ENCODE measurements at regions not wholly inside any gene's neighbourhood (a gene's known extent, or its start where the extent isn't known, plus 50 kb on each side); places are given as distances from the start of the nearest gene placed in this dataset.

DNA sequence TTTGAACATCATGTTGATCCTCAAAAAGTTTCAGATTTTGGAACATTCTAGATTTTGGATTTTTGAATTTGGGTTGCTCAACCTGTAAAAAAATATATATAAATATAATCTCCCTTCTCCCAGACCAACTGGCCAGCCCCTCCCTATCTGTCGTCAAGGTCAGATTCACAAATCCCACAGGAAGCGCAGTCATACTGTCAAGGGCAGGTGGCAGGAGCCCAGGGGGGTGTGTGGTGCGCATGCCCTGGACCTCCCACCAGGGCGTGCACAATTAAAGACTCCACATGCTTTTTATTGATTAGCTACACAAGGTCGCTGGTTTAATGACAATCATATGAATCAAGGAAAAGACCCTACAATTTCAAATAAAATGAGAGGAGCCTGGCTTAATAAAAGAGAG, 77.0 kb upstream of the EEPD1 start:
- DNase-seq: no peak

DNA sequence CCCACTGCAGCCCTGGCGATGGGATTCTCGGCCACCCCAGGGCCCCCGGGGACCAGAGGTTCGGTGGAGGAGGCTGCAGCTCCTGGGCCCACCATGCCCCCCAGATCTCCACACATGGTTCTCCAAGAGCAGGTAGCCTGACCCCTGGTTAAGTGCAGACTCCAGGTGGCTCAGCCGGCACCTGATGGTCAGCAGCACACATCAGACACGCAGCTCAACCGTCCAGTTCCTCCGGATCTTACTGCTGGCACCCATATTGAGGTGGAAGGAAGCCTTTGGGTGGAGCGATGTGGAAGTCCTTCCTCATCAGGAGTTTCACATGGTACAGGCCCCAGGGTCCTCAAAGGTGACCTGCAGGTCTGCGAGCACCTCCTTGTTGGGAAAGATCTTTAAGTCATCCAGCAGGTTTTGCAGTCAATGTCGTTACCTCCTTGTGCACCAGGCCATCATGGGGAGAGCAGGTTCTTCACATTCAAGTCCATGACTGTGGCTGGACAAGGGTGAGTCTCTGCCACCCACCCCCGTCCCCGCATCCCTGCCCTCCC, 74.2 kb upstream of the EEPD1 start:
- no peak for DNase-seq

DNA sequence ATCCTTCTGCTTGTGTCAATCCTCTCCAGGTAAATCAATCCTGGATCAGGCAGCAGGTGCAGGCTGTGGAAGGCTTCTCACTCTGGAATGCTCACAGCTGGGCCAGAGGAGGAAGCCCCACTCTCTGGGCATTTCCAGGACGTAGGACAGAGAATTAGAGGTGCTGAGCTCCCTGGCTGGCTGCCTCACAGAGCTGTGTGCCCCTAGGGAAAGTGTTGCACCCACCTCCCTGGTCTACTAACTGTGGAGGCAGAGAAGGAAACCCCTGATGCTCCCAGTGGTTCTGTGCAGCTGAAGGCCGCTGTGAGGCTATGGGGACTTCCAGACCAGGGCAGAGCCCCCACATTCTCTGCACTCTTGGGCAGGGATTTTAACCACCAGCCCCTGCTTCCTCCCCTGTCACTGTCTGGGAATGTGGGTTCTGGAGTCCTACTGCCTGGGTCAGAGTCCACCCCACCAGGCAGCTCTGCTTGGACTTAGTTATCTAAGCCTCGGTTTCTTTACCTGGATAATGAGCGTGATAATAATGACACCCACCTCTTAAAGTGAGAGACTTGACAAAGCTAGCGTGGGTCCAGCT, 73.5 kb upstream of the EEPD1 start:
- no peak for DNase-seq

DNA sequence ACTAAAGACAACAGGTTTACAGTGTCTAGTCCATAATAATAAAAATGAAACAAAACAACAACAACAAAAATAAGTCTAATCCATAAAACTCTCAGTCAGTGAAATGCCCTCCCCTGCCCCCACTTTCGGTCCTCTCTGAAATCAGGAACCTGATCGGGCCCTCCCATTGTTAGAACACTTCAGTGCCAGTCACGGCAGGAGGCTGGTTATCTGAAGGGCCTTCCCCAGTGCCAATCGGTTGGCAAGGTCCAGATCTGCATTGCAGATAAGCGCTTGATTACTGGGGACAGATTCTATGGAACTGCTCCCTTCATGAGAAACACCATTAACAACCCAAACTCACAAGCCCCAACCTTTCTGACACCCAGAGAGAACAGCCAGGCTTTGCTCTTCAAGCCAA, 72.2 kb upstream of the EEPD1 start:
- no peak for DNase-seq

DNA sequence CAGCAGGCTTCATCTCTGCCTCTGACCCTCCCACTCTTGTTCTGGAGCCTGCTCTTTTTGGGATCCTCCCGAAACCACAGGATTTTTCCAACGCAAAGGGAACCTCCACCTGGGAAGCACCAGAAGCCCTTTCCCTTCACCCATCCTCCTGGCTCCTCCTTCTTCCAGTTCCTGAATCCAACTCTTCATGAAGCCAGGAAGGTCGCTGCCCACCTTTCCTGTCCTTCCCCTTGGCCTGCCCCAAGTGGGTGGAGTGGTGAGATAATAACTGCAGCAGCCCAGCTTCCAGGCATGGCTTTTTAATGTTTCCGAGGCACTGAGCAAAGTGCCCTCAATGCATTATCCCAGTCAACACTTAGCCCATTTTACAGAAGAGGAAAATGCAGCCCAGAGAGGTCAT, 70.8 kb upstream of the EEPD1 start:
- DNase-seq: no peak

DNA sequence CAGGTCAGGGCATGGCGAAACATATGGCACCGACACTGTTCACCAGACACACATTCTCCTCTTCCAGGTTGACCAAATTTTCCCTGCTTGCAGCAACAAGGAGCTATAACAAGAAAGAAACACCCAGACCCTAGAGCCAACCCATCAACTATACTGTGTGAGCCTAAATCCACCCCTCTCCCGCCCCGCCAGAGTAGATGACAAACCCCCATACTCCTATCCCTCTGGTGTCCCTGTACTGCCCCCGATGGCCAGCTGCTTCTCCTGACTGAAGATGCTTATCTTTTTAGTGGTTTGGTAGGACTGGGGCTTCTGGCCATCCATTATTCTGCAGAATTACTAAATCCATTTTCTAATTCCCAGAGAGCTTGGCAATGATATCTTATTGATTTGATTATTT, 70.1 kb upstream of the EEPD1 start:
- no peak for DNase-seq

DNA sequence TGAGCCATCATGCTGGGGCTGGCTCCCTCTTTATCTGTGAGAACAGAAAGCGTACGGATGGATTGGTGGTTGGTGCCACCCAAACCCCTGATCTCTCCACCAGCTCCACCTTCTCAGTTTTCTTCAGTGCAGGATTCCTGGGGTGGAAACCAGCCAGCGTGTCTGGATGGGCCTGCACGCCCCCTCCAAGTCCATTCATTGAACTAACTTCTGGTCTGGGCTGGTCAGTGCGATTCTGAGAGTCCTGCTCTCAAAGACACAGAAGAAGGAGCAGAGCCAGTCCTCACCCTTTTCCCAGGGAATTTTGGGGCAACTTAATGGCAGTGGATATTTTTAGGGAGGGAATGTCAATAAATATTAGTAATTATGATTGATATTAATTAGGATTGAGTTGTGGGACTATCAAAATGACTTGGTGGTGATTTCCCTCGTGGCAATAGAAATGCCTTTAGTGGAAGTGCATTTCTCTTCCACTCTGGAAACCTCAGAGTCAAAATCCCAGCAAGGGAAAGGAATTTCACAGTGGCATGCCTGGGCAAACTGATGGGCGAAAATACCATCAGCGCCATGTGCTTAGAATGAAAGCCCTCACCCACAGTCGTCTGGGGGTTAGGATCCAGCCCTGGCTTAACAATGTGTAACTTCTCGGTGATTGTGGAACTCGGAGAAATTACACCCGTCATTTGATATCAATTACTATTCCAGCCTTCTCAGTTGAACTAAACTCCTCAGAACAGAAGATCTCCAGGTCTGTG, 69.3 kb upstream of the EEPD1 start:
- DNase-seq: no peak

DNA sequence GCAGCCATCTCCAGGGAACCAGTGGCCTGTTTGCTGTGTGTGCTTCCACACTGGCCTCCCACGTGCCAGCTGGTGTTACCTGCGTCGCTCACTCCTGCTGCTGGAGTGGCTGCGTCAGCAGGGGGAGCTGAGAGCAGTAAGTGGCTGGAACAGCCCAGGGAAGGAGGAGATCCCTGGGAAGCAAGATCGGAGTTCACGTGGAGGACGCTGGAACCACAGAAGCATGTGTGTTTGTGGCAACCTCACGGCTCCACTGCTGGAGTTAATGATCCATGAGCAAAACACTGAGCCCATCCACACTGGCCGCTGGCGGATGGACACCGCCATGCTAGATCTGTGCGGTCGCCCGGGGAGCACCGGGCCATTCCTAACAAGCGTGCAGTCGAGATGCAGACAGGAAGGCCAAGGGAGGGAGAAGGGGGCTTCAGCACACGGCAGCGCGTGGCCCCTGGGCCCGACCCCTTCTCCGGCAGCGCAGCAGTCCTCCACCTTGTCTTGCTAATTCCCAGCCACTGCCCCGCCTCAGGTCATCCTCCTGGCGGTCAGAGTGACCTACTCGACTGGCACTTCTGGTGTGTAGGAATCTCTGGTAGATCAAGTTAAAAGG, 68.5 kb upstream of the EEPD1 start:
- no peak for DNase-seq

DNA sequence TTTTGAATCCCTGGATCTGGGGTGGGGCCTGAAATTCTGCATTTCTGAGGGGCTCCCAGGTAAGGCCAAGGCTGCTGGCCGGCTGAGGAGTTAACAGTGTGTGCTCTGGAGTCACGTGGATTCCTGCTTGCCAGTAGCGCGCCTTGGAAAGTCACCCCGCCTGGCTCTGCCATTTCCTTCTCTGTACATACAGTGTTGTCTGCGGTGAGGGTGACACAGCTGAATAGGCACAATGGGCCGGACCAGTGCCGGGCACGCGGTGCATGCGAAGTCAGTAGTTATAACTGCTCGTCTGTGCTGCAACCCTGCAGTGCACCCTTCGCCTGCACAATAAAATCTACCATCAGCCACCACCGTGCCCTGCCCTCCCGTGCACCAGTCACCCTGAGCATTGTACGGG, 68.0 kb upstream of the EEPD1 start:
- DNase-seq: no peak

DNA sequence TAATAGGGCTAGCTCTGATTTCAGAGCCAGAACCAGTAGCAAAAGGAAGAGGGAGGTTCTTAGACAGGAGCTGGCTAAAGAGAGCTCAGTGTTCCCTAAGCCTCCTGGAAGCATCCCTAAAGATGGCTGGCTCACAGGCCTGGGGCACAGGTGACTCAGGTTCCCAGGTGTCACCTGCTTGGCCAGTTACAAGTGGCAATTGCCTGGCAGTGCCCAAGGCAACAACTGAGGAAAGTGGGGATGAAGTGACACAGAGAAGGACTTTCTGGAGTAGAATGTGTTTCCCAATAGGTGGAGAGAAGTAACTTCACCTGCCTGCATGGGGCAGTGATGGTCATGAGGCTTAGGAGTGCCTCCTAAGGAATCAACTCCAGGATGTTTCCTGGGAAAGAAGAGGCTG, 66.5 kb upstream of the EEPD1 start:
- no peak for DNase-seq

DNA sequence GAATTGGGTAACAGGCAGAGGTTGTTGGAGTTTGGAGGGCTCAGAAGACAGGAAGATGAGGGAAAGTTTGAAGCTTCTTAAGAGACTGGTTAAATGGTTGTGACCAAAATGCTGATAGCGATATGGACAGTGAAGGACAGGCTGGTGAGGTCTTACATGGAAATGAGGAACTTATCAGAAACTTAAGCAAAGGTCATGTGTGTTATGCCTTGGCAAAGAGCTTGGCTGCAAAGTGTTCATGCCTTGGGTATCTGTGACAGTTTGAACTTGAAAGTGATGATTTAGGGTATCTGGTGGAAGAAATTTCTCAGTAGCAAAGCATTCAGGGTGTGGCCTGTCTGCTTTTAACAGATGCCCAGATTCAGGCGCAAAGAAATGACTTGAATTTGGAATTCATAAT, 64.5 kb upstream of the EEPD1 start:
- no peak for DNase-seq

DNA sequence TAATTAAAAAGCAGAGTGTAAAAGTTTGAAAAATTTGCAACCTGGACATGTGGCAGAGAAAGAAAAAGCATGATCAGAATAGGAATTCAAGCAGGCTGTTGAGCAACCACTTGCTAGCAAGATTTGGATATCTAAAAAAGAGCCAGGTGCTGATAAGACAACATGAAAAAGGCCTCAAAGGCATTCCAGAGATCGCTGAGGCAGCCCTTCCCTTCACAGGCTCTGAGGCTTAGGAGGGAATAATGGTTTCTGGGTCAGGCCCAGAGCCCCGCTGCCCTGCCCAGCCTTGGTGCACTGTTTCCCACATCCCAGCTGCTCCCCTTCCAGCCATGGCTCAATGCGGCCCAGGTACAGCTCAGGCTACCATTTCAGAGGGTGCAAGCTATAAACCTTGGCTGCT, 64.1 kb upstream of the EEPD1 start:
- DNase-seq: no peak

DNA sequence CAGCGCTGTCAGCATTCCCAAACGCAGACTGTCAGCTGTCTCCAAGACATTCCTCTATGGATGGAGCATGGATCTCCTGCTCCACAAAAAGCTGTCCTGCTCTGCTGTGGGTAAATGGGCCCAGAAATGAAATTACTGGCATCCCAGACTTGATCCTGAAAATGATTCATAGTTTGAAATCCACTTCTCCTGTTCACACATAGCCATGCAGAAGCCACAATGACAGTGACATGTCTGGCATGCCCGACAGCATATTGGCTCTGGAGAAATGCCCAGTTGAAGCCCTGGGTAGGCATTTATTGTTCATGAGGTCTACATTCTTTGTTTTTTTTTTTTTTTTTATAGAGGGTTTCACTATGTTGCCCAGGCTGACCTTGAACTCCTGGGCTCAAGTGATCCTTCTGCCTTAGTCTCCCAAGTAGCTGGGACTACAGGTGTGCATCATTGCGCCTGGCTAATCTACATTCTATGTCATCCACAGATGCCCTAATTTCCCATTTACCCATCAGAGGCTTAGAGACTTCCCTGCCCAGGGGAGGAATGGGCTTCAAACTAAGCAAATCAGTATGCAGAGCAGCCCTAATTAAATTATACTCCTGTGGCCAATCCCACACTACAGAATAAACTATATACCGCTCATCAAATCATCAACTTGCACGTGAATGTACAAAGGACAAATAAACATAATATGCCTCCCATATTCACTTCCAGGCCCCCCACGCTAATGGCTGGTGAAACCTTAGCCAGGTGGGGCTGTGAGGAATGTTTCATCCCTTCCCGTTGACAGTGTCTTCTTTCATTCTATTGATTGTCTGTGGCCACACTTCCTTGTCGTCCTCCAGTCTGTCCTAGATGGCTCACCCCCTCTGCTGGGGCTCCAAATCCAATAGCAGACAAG, 61.8 kb upstream of the EEPD1 start:
- DNase-seq: no peak

DNA sequence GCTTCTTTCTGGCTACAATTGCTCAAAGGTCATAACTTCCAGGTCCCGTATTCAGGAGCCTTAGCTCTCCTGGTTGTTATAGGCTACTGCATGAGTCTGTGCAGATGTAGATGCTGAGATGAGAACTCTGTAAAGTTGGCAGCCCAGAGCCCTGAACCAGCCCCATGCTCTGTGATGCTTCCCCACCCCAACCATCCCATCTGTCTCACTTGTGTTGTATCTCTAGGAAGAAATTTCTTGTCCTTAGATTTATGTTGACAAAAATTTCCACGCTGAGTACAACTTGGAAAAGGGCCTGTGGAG, 61.2 kb upstream of the EEPD1 start:
- no peak for DNase-seq

DNA sequence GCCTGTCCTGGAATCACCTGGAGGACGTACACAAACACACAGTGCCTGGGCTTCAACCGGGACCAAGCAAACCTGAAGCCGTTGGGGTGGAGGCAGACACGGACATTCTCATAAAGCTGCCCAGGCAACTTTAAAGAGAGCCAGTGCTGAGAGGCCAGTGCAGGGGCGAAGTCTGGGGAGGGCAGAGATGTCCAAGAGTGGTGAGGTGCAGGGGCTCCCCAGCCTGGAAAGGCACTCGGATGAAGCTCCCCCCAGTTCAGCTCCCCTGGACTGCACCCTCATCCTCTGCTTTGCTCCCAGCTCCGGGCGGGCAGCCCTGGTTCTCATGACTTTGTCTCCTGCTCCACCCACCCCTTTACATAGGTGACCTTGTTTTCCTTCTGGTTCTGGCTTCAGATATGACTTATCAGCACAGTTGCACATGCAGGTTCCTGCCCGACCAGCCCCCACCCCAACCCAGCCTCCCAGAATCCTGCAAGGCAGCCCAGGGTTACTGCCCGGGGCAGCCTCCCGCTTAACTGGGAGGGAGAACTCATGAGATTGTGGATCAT, 60.8 kb upstream of the EEPD1 start:
- no peak for DNase-seq

DNA sequence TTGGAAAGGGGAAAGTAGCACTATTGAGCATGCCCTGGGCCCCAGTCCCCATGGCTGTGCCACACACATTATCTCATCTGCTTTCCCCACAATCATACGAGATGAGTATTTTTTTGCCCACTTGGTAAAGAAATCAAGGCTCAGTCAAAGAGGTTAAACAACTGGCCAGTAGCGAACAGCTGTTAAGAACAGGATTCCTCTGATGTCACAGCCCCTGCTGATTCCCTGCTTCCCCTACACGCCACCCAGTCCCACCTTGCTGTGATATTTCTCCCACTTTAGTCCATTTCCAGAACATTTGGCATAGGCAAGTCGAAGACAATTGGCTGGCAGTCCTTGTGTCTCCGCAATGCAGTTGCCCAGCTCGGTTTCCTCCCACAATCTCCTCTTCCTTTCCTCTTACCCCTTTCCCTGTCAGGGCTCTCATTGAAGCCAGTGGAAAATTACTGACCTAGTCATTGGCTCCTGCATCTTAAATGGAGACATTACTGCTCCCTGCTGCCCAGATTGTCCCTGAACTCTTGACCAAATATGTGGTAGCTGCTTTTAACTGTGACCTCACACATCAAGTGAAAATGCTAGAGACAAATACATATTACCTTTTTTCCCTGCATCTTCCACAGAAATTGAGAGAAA, 56.5 kb upstream of the EEPD1 start:
- no peak for DNase-seq

DNA sequence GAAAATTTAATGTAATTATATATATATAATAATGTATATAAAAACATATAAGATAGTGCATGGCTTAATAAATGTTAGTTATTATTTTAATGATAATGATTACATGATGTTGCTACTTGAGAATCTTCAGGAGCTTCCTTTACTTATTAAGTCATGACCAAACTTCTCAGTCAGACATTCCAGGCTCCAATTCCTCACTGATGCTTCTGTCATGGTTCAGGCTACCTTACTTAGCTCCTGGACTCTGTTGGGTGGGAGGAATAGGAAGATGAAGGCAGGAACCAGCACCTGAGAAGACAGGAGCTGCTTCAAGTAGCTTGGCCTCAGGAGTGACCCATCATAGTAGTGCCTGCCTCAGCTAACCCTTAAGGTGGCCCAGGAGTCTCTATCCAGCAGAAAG, 55.0 kb upstream of the EEPD1 start:
- no peak for DNase-seq

DNA sequence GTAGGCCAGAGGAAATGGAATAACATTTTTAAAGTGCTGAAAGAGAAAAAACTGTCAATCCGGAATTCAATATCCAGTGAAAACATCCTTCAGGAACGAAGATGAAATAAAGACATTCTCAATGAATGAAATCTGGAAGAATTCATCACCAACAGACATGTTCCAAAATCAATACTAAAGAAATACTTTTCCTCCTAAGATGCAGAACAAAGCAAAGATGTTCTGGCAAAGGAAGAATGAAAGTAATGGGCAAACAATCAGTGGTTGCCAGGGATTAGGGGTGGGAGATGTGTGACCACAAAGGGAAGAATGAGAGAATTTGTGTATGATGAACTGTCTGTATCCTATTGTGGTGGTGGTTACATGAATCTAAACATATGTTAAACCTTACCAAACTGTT, 52.8 kb upstream of the EEPD1 start:
- DNase-seq: no peak

DNA sequence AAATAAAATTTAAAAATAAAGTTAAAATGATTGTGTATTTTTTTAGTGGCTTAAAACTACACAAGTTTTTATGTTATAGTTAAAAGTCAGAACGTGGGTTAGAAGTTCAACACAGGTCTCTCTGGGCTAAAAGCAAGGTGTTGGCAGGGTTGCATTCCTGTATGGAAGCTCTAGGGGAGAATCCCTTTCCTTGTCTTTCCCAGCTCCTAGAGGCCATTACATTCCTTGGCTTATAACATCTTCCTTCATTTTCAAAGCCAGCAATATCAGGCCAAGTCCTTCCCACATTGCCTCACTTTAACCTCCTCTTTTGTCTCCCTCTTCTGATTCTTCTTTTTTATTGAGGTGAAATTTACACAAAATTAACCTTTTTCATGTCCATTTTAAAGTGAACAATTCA, 52.4 kb upstream of the EEPD1 start:
- DNase-seq: no peak

All from CD4-positive, alpha-beta T cell treated with Interleukin-21 for 1 hour (primary cell).